Loucy (cell line): ENCODE measurements at regions not wholly inside any gene's neighbourhood (a gene's known extent, or its start where the extent isn't known, plus 50 kb on each side); places are given as distances from the start of the nearest gene placed in this dataset.

Experiments
- H2AFZ ChIP-seq: fragments of 200-600 bp; sonication (generic); 2 replicates; pipeline ENCODE4 v1.6.0; 2016; ENCODE audit warnings: antibody characterized with exemption, mild to moderate bottlenecking, low read length, moderate library complexity
- H3F3A ChIP-seq: fragments of 200-600 bp; 2 replicates; pipeline ENCODE4 v1.6.0; 2016; ENCODE audit warnings: antibody characterized with exemption, low read depth, mild to moderate bottlenecking
- H3K27me3 ChIP-seq: fragments of 200-600 bp; sonication (generic); 2 replicates; pipeline ENCODE4 v1.6.1; 2014; ENCODE audit warnings: low read length, mild to moderate bottlenecking; ENCODE audit not compliant: insufficient read depth, poor library complexity, severe bottlenecking
- H3K36me3 ChIP-seq: fragments of 200-600 bp; sonication (generic); 2 replicates; pipeline ENCODE4 v1.6.1; 2016; ENCODE audit warnings: low read length; ENCODE audit not compliant: insufficient read depth
- H3K4me1 ChIP-seq: fragments of 200-600 bp; sonication (generic); 2 replicates; pipeline ENCODE4 v1.5.1; 2014; ENCODE audit warnings: low read length, mild to moderate bottlenecking; ENCODE audit not compliant: insufficient read depth, poor library complexity, severe bottlenecking
- H3K4me2 ChIP-seq: fragments of 200-600 bp; sonication (generic); 2 replicates; pipeline ENCODE4 v1.6.0; 2014; ENCODE audit warnings: antibody characterized with exemption, low read length, low read depth, mild to moderate bottlenecking; ENCODE audit not compliant: poor library complexity, severe bottlenecking
- H3K4me3 ChIP-seq: fragments of 200-600 bp; sonication (generic); 2 replicates; pipeline ENCODE4 v1.5.1; 2014; ENCODE audit warnings: low read length, mild to moderate bottlenecking, mixed read lengths; ENCODE audit not compliant: poor library complexity, severe bottlenecking
- H3K79me2 ChIP-seq: fragments of 200-600 bp; sonication (generic); 2 replicates; pipeline ENCODE4 v1.6.1; 2014; ENCODE audit warnings: low read length; ENCODE audit not compliant: insufficient read depth
- H3K9ac ChIP-seq: fragments of 200-600 bp; sonication (generic); 2 replicates; pipeline ENCODE4 v1.6.0; 2014; ENCODE audit warnings: mild to moderate bottlenecking, low read depth, low read length, moderate library complexity; ENCODE audit not compliant: poor library complexity, severe bottlenecking
- H3K9me2 ChIP-seq: fragments of 200-600 bp; sonication (generic); replicated peaks from 2 replicates; pipeline ENCODE4 v1.6.1; 2016; ENCODE audit warnings: low read depth, low read length, mixed read lengths
- H3K9me3 ChIP-seq: fragments of 200-600 bp; sonication (generic); 2 replicates; pipeline ENCODE4 v1.6.1; 2014; ENCODE audit warnings: mild to moderate bottlenecking, antibody characterized with exemption, low read length, low read depth; ENCODE audit not compliant: insufficient read depth
- H4K20me1 ChIP-seq: fragments of 200-600 bp; sonication (generic); 2 replicates; pipeline ENCODE4 v1.6.0; 2014; ENCODE audit warnings: antibody characterized with exemption, low read length, mild to moderate bottlenecking; ENCODE audit not compliant: insufficient read depth, poor library complexity, severe bottlenecking
- CTCF ChIP-seq: fragments of 200-600 bp; sonication (generic); conservative IDR thresholded peaks from 2 replicates; pipeline ENCODE4 v1.5.1; 2014; ENCODE audit warnings: mild to moderate bottlenecking, antibody characterized with exemption, low read length
- EZH2phosphoT487 ChIP-seq: fragments of 200-600 bp; IDR thresholded peaks from 2 replicates; pipeline ENCODE4 v1.6.1; 2018; ENCODE audit warnings: antibody characterized with exemption, mild to moderate bottlenecking, moderate library complexity, borderline replicate concordance

GRCh38 chr7:28343462-28343861, 68.9 kb upstream of the CREB5 start:
- H3K36me3 ChIP-seq = no peaks in the 10 kb centered on the region
- H3K9me2 ChIP-seq = no peaks in the 10 kb centered on the region
- H3K4me1 ChIP-seq = no peaks in the 10 kb centered on the region
- H2AFZ ChIP-seq = no peak overlapping the region
- H3F3A ChIP-seq = no peaks in the 10 kb centered on the region
- no peaks in the 10 kb centered on the region for H4K20me1 ChIP-seq
- no peaks in the 10 kb centered on the region for H3K27me3 ChIP-seq
- no peak overlapping the region for H3K9ac ChIP-seq
- TF ChIP-seq EZH2phosphoT487 (no peak), CTCF (no peak)
- no peak overlapping the region for H3K4me3 ChIP-seq
- H3K79me2 ChIP-seq = no peaks in the 10 kb centered on the region
- H3K9me3 ChIP-seq = no peaks in the 10 kb centered on the region
- no peak overlapping the region for H3K4me2 ChIP-seq

GRCh38 chr7:28346256-28346655, 66.1 kb upstream of the CREB5 start:
- Histone ChIP-seq H3K4me3 (no peak overlapping the region), H3K4me2 (no peak overlapping the region), H3F3A (no peaks in the 10 kb centered on the region), H3K36me3 (no peaks in the 10 kb centered on the region), H2AFZ (no peak overlapping the region), H3K9ac (no peak overlapping the region), H3K4me1 (no peaks in the 10 kb centered on the region), H3K9me2 (no peaks in the 10 kb centered on the region), H4K20me1 (no peaks in the 10 kb centered on the region), H3K27me3 (no peaks in the 10 kb centered on the region), H3K79me2 (no peaks in the 10 kb centered on the region), H3K9me3 (no peaks in the 10 kb centered on the region)
- TF ChIP-seq CTCF (no peak), EZH2phosphoT487 (no peak)

- H3K36me3 ChIP-seq = no peaks in the 10 kb centered on the region
- H3K4me2 ChIP-seq = no peak overlapping the region
- H3K9ac ChIP-seq = no peak overlapping the region
- H4K20me1 ChIP-seq = no peaks in the 10 kb centered on the region
- H3K9me3 ChIP-seq = no peaks in the 10 kb centered on the region
- no peaks in the 10 kb centered on the region for H3K9me2 ChIP-seq
- no peak overlapping the region for H2AFZ ChIP-seq
- no peaks in the 10 kb centered on the region for H3K4me1 ChIP-seq
- H3K27me3 ChIP-seq = no peaks in the 10 kb centered on the region
- no peak overlapping the region for H3K4me3 ChIP-seq
- H3F3A ChIP-seq = no peaks in the 10 kb centered on the region
- TF ChIP-seq CTCF (no peak), EZH2phosphoT487 (no peak)
- H3K79me2 ChIP-seq = no peaks in the 10 kb centered on the region
These were observed 65.5 kb upstream of the CREB5 start for GRCh38 chr7:28346676-28347363.
